Fibroblast of villous mesenchyme (primary cell): ENCODE measurements at regions not wholly inside any gene's neighbourhood (a gene's known extent, or its start where the extent isn't known, plus 50 kb on each side); places are given as distances from the start of the nearest gene placed in this dataset.

Source experiments
- DNase-seq: peaks from one replicate; pipeline ENCODE4 v3.0.0-alpha.2; 2010; ENCODE audit warnings: low read depth
- H3K4me3 ChIP-seq: 2 replicates; pipeline ENCODE4 v1.5.1; 2011; ENCODE audit warnings: low read depth, mild to moderate bottlenecking, low read length
- TF ChIP-seq, protein P1 (sequence below): IDR thresholded peaks from 2 replicates; pipeline ENCODE4 v1.5.1; 2012; ENCODE audit warnings: low read depth, mild to moderate bottlenecking, low read length; ENCODE audit not compliant: insufficient read depth

- TF ChIP-seq, protein P1, sequence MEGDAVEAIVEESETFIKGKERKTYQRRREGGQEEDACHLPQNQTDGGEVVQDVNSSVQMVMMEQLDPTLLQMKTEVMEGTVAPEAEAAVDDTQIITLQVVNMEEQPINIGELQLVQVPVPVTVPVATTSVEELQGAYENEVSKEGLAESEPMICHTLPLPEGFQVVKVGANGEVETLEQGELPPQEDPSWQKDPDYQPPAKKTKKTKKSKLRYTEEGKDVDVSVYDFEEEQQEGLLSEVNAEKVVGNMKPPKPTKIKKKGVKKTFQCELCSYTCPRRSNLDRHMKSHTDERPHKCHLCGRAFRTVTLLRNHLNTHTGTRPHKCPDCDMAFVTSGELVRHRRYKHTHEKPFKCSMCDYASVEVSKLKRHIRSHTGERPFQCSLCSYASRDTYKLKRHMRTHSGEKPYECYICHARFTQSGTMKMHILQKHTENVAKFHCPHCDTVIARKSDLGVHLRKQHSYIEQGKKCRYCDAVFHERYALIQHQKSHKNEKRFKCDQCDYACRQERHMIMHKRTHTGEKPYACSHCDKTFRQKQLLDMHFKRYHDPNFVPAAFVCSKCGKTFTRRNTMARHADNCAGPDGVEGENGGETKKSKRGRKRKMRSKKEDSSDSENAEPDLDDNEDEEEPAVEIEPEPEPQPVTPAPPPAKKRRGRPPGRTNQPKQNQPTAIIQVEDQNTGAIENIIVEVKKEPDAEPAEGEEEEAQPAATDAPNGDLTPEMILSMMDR: no peak
- H3K4me3 ChIP-seq: no peak overlapping the region
- DNase-seq: no peak
Observed at GRCh38 chr20:51095633-51096521, 73.0 kb upstream of the KCNG1 start.

GRCh38 chr20:51094221-51094620 lies 71.3 kb upstream of the KCNG1 start:
- DNase-seq: no peak
- TF ChIP-seq, protein P1: no peak
- H3K4me3 ChIP-seq: no peak overlapping the region

DNA sequence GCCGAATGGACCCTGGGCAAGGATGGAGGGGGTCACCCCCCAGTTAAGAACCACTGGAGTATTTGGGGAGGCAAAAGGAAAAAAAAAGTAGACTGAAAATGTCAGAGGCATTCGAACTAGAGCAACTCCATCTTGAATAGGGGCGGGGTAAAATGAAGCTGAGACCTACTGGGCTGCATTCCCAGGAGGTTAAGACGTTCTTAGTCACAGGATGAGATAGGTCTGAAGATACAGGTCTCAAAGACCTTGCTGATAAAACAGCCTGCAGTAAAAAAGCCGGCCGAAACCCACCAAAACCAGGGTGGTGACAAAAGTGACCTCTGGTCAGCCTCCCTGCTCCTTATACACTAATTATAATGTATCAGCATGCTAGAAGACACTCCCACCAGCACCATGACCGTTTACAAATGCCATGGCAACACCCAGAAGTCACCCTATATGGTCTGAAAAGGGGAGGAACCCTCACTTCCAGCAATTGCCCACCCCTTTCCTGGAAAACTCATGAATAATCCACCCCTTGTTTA lies 70.4 kb upstream of the KCNG1 start:
- TF ChIP-seq, protein P1: no peak
- no peak overlapping the region for H3K4me3 ChIP-seq
- no peak for DNase-seq

DNA sequence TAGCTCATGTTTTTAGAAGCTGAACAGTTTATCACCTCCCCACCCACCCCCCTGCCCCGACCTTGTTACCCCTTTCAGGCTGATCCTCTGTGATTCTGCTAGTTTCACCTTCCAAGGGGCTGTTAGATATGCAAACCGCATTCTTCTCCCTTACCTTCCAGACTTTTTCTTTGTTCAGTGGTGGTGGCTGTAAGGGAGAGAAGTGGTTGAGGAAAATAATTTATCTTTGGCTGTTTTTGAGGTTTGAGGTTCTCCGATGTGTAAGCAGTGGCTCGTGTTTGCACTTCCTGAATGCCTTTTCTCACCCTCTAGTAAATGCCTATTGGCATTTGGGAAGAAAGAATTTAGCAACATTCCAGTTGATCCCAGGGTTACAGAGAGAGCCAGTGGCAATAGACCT lies 69.4 kb upstream of the KCNG1 start:
- TF ChIP-seq, protein P1: no peak
- no peak for DNase-seq
- no peak overlapping the region for H3K4me3 ChIP-seq

GRCh38 chr20:51091406-51092195 lies 68.7 kb upstream of the KCNG1 start:
- no peak overlapping the region for H3K4me3 ChIP-seq
- DNase-seq: no peak
- TF ChIP-seq, protein P1: no peak

- no peak for DNase-seq
- H3K4me3 ChIP-seq: no peak overlapping the region
- TF ChIP-seq, protein P1: no peak
Observed at GRCh38 chr20:51089840-51090239, 66.9 kb upstream of the KCNG1 start.
